Loucy (cell line): ENCODE measurements at regions not wholly inside any gene's neighbourhood (a gene's known extent, or its start where the extent isn't known, plus 50 kb on each side); places are given as distances from the start of the nearest gene placed in this dataset.

Source experiments
- H2AFZ ChIP-seq: fragments of 200-600 bp; sonication (generic); 2 replicates; pipeline ENCODE4 v1.6.0; 2016; ENCODE audit warnings: antibody characterized with exemption, mild to moderate bottlenecking, low read length, moderate library complexity
- H3F3A ChIP-seq: fragments of 200-600 bp; 2 replicates; pipeline ENCODE4 v1.6.0; 2016; ENCODE audit warnings: antibody characterized with exemption, low read depth, mild to moderate bottlenecking
- H3K27me3 ChIP-seq: fragments of 200-600 bp; sonication (generic); 2 replicates; pipeline ENCODE4 v1.6.1; 2014; ENCODE audit warnings: low read length, mild to moderate bottlenecking; ENCODE audit not compliant: insufficient read depth, poor library complexity, severe bottlenecking
- H3K36me3 ChIP-seq: fragments of 200-600 bp; sonication (generic); 2 replicates; pipeline ENCODE4 v1.6.1; 2016; ENCODE audit warnings: low read length; ENCODE audit not compliant: insufficient read depth
- H3K4me1 ChIP-seq: fragments of 200-600 bp; sonication (generic); 2 replicates; pipeline ENCODE4 v1.5.1; 2014; ENCODE audit warnings: low read length, mild to moderate bottlenecking; ENCODE audit not compliant: insufficient read depth, poor library complexity, severe bottlenecking
- H3K4me2 ChIP-seq: fragments of 200-600 bp; sonication (generic); 2 replicates; pipeline ENCODE4 v1.6.0; 2014; ENCODE audit warnings: antibody characterized with exemption, low read length, low read depth, mild to moderate bottlenecking; ENCODE audit not compliant: poor library complexity, severe bottlenecking
- H3K4me3 ChIP-seq: fragments of 200-600 bp; sonication (generic); 2 replicates; pipeline ENCODE4 v1.5.1; 2014; ENCODE audit warnings: low read length, mild to moderate bottlenecking, mixed read lengths; ENCODE audit not compliant: poor library complexity, severe bottlenecking
- H3K79me2 ChIP-seq: fragments of 200-600 bp; sonication (generic); 2 replicates; pipeline ENCODE4 v1.6.1; 2014; ENCODE audit warnings: low read length; ENCODE audit not compliant: insufficient read depth
- H3K9ac ChIP-seq: fragments of 200-600 bp; sonication (generic); 2 replicates; pipeline ENCODE4 v1.6.0; 2014; ENCODE audit warnings: mild to moderate bottlenecking, low read depth, low read length, moderate library complexity; ENCODE audit not compliant: poor library complexity, severe bottlenecking
- H3K9me2 ChIP-seq: fragments of 200-600 bp; sonication (generic); replicated peaks from 2 replicates; pipeline ENCODE4 v1.6.1; 2016; ENCODE audit warnings: low read depth, low read length, mixed read lengths
- H3K9me3 ChIP-seq: fragments of 200-600 bp; sonication (generic); 2 replicates; pipeline ENCODE4 v1.6.1; 2014; ENCODE audit warnings: mild to moderate bottlenecking, antibody characterized with exemption, low read length, low read depth; ENCODE audit not compliant: insufficient read depth
- H4K20me1 ChIP-seq: fragments of 200-600 bp; sonication (generic); 2 replicates; pipeline ENCODE4 v1.6.0; 2014; ENCODE audit warnings: antibody characterized with exemption, low read length, mild to moderate bottlenecking; ENCODE audit not compliant: insufficient read depth, poor library complexity, severe bottlenecking
- EZH2phosphoT487 ChIP-seq: fragments of 200-600 bp; IDR thresholded peaks from 2 replicates; pipeline ENCODE4 v1.6.1; 2018; ENCODE audit warnings: antibody characterized with exemption, mild to moderate bottlenecking, moderate library complexity, borderline replicate concordance
- TF ChIP-seq, protein P1 (sequence below): fragments of 200-600 bp; sonication (generic); conservative IDR thresholded peaks from 2 replicates; pipeline ENCODE4 v1.5.1; 2014; ENCODE audit warnings: mild to moderate bottlenecking, antibody characterized with exemption, low read length

- H3K9ac ChIP-seq = no peak overlapping the region
- H3K27me3 ChIP-seq = no peaks in the 10 kb centered on the region
- H3K9me3 ChIP-seq = no peaks in the 10 kb centered on the region; the same call in 1 of the 2 replicates
- no peaks in the 10 kb centered on the region for H3K79me2 ChIP-seq
- no peak overlapping the region for H2AFZ ChIP-seq
- H3K9me2 ChIP-seq = no peaks in the 10 kb centered on the region
- no peak overlapping the region for H3K4me2 ChIP-seq
- TF ChIP-seq EZH2phosphoT487 = no peak
- TF ChIP-seq, protein P1, sequence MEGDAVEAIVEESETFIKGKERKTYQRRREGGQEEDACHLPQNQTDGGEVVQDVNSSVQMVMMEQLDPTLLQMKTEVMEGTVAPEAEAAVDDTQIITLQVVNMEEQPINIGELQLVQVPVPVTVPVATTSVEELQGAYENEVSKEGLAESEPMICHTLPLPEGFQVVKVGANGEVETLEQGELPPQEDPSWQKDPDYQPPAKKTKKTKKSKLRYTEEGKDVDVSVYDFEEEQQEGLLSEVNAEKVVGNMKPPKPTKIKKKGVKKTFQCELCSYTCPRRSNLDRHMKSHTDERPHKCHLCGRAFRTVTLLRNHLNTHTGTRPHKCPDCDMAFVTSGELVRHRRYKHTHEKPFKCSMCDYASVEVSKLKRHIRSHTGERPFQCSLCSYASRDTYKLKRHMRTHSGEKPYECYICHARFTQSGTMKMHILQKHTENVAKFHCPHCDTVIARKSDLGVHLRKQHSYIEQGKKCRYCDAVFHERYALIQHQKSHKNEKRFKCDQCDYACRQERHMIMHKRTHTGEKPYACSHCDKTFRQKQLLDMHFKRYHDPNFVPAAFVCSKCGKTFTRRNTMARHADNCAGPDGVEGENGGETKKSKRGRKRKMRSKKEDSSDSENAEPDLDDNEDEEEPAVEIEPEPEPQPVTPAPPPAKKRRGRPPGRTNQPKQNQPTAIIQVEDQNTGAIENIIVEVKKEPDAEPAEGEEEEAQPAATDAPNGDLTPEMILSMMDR = no peak
- H4K20me1 ChIP-seq = no peaks in the 10 kb centered on the region
- no peak overlapping the region for H3K4me3 ChIP-seq
- no peaks in the 10 kb centered on the region for H3F3A ChIP-seq
- no peaks in the 10 kb centered on the region for H3K4me1 ChIP-seq
- H3K36me3 ChIP-seq = no peaks in the 10 kb centered on the region
Measured at GRCh38 chr22:34508797-34509196, 557.2 kb upstream of the ISX start.

DNA sequence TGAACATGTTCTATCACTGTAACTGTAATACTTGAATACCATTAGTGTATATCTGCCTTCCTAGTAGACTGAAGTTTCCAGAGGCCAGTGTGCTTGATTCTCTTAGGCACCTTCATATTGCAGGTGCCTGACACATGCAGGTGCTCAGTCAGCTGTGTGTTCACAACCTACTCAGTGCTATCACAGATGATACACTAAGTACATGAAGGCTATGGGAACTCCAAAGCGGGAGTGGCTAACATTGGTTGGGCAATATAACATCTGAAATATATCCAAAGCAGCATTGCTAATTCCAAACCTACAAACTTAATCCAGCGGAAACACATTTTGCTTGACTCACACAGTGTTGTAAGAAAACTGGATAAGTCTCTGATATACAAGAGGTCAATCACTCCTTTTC is 539.3 kb upstream of the ISX start:
- 0 out of 2 replicates have a peak, but pooled peaks cover 6% of the 10 kb centered on the region for H3K9me3 ChIP-seq
- no peak overlapping the region for H3K4me3 ChIP-seq
- TF ChIP-seq, protein P1 = no peak
- TF ChIP-seq EZH2phosphoT487 = no peak
- H3K4me1 ChIP-seq = no peaks in the 10 kb centered on the region
- no peak overlapping the region for H2AFZ ChIP-seq
- no peaks in the 10 kb centered on the region for H3K79me2 ChIP-seq
- no peaks in the 10 kb centered on the region for H3K27me3 ChIP-seq
- H4K20me1 ChIP-seq = no peaks in the 10 kb centered on the region
- H3K9ac ChIP-seq = no peak overlapping the region
- no peaks in the 10 kb centered on the region for H3K9me2 ChIP-seq
- no peaks in the 10 kb centered on the region for H3K36me3 ChIP-seq
- H3F3A ChIP-seq = no peaks in the 10 kb centered on the region
- no peak overlapping the region for H3K4me2 ChIP-seq

DNA sequence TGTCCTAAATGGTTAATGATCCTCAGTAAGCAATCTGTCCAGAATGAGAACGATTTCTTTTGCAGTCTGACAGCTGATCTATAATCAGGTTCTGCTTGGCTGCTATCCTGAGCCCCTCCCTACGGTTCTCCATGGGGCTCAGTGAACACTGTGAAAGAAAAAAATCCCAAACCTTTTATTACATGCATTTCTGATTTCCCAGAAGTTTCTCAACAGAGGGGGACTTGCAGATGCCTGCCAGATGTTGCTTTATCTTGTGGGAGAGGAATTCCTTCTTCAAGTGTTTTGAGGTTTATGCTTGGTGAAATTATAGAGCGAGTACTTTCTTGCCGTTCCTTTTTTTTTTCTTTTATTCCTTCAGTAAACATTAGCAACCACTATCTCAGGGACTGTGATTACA is 531.9 kb upstream of the ISX start:
- TF ChIP-seq, protein P1 = no peak
- no peak for TF ChIP-seq EZH2phosphoT487
- Histone ChIP-seq H4K20me1 (no peaks in the 10 kb centered on the region), H3K36me3 (no peaks in the 10 kb centered on the region), H3F3A (no peaks in the 10 kb centered on the region), H3K79me2 (no peaks in the 10 kb centered on the region), H3K27me3 (no peaks in the 10 kb centered on the region), H2AFZ (no peak overlapping the region), H3K9ac (no peak overlapping the region), H3K4me1 (no peaks in the 10 kb centered on the region), H3K4me3 (no peak overlapping the region), H3K4me2 (no peak overlapping the region), H3K9me3 (no peaks in the 10 kb centered on the region), H3K9me2 (no peaks in the 10 kb centered on the region)
